Keratinocyte (primary cell): ENCODE measurements at regions not wholly inside any gene's neighbourhood (a gene's known extent, or its start where the extent isn't known, plus 50 kb on each side); places are given as distances from the start of the nearest gene placed in this dataset.

Experiments used
- EZH2 ChIP-seq: IDR thresholded peaks from one replicate; pipeline ENCODE4 v1.6.1; 2012; ENCODE audit warnings: inconsistent platforms, mild to moderate bottlenecking, low read length, moderate library complexity
- TF ChIP-seq, protein P1 (sequence below), 3 experiments: IDR thresholded peaks in 1 of 3; conservative IDR thresholded peaks in 1 of 3; optimal IDR thresholded peaks in 1 of 3; 2 replicates in 2 of 3; 3 replicates in 1 of 3; pipeline versions ENCODE3 to v1.5.1; 2011; ENCODE audit warnings: low read length in 3 of 3, mild to moderate bottlenecking in 3 of 3, moderate library complexity in 2 of 3, control low read depth in 1 of 3, inconsistent platforms in 1 of 3; ENCODE audit not compliant: insufficient read depth in 2 of 3; ENCODE audit errors: extremely low read depth in 1 of 3

DNA sequence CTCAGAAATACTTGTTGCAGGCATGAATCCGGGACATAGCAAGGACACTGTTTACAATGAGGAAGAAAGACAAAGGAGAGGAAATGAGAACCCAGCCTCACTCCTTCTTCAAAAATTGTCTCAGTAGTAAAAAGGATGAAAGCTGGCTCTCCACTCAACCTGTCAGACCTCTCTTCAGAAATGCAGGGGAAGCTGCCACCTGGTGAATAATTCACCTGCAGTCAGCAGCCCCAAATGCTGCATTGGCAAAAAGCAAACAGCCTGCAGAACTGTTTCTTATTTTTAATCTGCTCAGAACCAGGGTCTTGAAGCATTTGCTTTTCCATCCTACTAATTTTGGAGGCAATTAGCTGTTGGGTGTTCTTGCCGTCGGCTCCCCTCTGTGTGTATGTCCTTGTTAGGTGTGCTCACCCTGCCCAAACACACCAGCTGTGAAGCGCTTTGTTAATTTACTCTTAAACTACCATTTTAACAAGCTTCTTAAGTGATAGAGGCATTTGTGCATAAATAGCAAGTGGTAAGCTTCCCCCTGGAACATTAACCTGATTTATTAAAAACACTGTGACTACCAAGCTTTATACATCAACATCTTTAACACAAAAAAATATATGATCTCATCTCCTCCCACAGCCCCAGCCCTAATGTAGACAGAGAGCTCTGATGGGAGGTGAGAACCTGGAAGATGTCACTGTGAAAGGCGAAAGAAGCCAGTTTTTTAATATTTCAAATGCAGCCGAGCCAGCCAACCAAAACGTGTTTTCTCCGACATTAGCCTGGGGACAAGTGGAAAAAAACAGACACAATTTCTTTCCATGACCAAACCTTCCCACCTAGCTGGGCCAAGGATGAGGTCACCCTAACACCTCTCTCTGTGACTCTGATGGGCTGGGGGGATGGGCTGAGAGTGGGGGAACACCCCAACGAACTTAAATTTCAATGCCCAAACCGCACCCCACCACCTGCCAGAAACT lies 451.0 kb upstream of the SULF2 start:
- TF ChIP-seq, protein P1, sequence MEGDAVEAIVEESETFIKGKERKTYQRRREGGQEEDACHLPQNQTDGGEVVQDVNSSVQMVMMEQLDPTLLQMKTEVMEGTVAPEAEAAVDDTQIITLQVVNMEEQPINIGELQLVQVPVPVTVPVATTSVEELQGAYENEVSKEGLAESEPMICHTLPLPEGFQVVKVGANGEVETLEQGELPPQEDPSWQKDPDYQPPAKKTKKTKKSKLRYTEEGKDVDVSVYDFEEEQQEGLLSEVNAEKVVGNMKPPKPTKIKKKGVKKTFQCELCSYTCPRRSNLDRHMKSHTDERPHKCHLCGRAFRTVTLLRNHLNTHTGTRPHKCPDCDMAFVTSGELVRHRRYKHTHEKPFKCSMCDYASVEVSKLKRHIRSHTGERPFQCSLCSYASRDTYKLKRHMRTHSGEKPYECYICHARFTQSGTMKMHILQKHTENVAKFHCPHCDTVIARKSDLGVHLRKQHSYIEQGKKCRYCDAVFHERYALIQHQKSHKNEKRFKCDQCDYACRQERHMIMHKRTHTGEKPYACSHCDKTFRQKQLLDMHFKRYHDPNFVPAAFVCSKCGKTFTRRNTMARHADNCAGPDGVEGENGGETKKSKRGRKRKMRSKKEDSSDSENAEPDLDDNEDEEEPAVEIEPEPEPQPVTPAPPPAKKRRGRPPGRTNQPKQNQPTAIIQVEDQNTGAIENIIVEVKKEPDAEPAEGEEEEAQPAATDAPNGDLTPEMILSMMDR (optimal IDR thresholded peaks at IDR 0.05 in 1 of 3, IDR thresholded peaks at IDR 0.05 in 1 of 3, conservative IDR thresholded peaks at IDR 0.05 in 1 of 3; ENCODE audit: extremely low read depth in 1 of 3, insufficient read depth in 2 of 3, low read length in 3 of 3) = no peak
- TF ChIP-seq EZH2 = peak; percentile 37
